ENCODE measurements at regions not wholly inside any gene's neighbourhood (a gene's known extent, or its start where the extent isn't known, plus 50 kb on each side); places are given as distances from the start of the nearest gene placed in this dataset.
"Not testable (repeated sequence)": the region's sequence is repeated elsewhere in the genome, so short reads cannot be mapped to it uniquely, and the experiment has no call there.

GRCh38 chr10:130263289-130263688 is 127.1 kb downstream of the GLRX3 start:
- DNase-seq: no peak

DNA sequence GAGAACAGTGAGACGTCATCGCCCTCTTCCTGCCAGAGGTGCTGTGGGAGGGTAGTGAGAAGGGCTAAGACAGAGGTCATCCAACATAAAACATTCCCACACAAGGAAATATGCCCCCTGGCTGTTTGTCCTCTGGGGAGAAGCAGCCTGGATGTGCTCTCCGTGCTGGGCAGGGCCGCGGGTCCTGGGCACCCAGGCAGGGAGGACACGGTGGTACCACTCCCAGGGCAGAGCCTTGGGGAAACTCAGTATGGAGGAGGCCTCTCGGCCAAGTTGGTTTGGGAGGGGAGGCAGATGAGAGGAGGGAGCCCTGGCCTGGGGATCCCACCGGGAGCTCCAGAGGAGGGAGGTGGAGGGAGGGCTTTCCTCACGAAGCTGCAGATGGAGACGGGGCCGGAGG is 129.4 kb downstream of the GLRX3 start:
- no peak for DNase-seq

DNA sequence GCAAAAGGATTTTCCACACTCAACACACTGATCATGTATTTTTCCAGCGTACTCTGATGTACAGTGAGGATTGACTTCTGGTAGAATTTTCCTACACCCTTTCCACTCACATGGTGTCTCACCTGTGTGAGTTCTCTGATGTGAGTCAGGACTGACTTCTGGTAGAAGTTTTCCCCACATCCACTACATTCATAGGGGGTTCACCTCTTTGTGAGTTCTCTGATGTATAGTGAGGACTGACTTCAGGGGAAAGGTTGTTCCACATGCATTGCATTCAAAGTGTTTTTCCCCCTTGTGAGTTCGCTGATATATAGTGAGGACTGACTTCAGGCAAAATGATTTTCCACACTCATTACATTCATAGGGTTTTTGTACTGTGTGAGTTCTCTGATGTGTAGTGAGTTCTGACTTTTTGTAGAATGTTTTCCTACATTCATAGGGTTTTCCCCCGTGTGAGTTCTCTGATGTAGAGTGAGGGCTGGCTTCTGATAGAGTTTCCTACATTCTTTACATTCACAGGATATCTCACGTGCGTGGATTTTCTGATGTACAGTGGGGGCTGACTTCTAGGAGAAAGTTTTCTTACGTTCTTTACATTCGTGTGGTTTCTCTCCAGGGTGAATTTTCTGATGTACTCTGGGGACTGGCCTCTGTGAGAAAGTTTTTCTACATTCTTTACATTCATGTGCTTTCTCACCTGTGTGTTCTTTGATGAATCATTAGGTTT is 146.5 kb downstream of the GLRX3 start:
- no peak for DNase-seq

- DNase-seq: no peak
Measured at GRCh38 chr10:130283219-130283545, 147.0 kb downstream of the GLRX3 start.

DNA sequence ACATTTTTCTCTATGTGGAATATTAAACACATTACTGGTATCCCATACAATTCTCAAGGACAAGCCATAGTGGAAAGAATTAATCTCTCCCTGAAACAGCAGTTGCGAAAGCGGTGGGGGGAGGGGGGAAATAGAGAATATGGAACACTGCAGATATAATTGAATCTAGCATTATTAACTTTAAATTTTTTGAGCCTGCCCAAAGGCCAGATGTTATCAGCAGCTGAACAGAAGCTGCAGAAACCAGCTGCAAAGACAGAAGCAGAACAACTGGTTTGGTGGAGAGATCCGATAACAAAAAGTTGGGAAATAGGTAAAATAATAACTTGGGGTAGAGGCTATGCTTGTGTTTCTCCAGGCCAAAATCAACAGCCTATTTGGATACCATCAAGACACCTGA is 159.6 kb downstream of the GLRX3 start:
- not testable (repeated sequence) for DNase-seq

DNA sequence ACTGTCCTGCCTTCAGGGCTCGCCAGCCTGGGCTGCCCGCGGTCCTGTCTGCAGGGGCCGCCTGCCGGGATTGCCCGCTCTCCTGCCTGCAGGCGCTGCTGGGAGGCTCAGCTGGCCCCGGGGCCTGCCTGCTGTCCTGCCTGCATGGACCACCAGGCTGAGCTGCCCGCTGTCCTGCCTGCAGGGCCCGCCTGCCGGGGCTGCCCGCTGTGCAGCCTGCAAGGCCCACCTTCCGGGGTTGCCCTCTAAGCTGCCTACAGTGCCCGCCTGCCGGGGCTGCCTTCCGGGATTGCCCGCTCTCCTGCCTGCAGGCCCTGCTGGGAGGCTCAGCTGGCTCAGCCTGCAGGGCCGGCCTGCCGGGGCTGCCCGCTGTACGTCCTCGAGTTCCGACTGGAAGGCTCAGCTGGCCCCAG is 164.4 kb downstream of the GLRX3 start:
- DNase-seq: no peak

DNA sequence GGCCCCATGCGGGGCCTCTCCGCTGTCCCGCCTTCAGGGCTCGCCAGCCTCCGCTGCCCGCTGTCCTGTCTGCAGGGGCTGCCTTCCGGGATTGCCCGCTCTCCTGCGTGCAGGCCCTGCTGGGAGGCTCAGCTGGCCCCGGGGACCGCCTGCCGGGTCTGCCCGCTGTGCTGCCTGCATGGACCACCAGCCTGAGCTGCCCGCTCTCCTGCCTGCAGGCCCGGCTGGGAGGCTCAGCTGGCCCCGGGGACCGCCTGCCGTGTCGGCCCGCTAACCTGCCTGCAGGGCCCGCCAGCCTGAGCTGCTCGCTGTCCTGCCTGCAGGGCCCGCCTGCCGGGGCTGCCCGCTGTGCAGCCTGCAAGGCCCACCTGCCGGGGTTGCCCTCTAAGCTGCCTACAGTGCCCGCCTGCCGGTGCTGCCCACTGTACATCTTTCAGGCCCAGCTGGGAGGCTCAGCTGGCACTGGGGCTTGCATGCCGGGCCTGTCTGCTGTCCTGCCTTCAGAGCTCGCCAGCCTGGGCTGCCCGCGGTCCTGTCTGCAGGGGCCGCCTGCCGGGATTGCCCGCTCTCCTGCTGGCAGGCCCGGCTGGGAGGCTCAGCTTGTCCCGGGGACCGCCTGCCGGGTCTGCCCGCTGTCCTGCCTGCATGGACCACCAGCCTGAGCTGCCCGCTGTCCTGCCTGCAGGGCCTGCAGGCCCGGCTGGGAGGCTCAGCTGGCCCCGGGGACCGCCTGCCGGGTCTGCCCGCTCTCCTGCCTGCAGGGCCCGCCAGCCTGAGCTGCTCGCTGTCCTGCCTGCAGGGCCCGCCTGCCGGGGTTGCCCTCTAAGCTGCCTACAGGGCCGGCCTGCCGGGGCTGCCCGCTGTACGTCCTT is 165.1 kb downstream of the GLRX3 start:
- peak; percentile 16 for DNase-seq

- no peak for DNase-seq
Measured at GRCh38 chr10:130326954-130327353, 190.8 kb downstream of the GLRX3 start.

GRCh38 chr10:130329792-130330191 is 193.6 kb downstream of the GLRX3 start:
- no peak for DNase-seq

GRCh38 chr10:130333185-130333584 is 197.0 kb downstream of the GLRX3 start:
- no peak for DNase-seq

- DNase-seq: no peak
Measured at GRCh38 chr10:130335336-130335735, 199.1 kb downstream of the GLRX3 start.

- no peak for DNase-seq
Measured at GRCh38 chr10:130336617-130337304, 200.6 kb downstream of the GLRX3 start.

- no peak for DNase-seq
Measured at GRCh38 chr10:130337305-130337640, 201.1 kb downstream of the GLRX3 start.

DNA sequence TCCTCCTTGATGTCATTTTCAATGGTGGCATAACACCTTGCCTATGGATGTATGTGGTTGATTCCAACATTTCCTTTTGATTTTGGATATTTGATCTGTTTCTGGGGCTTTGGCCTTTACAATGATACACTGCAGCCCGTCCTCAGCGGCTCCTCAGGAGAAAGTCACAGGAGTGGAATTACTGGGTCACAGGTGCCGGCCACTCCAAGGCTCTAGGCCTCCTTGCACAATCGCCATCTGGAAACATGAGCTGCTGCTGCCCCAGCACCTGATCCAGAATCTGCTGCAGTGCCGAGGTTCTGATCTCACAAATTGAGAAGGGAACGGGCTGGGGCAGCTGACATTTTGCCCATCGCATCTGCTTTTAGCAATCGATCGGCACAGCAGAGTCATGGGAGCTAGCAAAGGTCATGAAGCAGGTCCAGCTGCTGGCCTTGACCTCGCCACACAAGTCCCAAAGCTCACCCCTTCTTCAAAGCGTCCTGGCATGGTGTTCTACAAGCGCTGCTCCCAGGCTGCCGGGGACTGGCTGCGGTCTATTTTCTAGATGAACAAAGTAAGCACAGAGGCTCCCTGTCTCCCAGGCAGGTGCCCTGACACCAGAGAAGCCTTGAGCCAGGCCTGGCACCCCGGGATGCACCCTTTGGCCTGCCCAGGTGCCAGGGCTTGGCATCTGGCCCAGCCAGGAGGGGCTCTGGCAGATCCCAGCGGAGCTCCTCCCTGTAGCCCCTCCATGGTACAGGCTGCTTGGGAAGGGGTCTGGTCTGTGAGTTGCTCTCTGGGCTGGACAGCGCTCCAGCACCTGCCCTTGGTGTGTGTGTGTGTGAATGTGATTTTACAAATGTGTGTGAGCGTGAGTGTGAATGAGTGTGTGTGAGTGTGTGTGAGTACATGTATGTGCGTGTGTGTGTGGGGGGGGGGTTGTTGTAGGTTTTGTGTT is 201.8 kb downstream of the GLRX3 start:
- DNase-seq: no peak

DNA sequence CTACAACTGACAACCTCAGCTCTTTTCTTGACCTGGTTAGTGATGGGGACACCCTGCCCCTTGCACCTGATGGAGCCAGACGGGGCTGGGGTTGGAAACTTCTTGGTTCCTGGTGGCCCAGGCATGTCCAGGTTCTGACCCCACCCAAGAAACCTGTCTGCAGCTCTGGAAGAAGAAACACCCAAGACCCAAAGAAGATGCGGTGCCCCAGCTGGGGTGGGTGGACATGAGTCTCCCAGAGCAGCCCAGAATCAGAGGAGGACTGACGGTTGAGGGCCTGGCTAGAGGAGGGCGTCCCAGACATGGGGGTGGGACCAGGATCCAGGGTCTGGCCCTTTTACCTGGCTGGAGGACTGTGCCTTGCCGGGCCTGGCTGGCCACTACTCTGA is 202.4 kb downstream of the GLRX3 start:
- DNase-seq: no peak

DNA sequence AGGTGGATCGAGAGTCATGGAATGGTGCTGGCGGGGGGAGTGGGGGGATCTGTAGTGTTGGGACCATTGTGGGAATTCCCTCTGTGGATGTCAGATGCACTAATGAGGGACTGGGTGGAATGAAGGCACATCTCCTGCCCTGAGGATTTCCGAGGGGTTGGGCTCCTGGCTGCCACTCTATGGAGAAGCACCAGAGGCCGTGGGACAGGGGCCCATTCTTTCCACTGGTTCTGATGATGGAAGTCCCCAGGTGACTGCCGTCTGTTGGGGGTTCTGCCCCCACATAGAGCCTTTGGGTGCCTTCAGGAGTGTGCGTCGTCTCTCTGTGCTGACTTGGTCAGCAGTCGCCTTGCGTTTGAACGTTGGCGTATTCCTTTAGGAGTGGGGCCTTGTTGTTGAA is 202.9 kb downstream of the GLRX3 start:
- DNase-seq: no peak

- no peak for DNase-seq
Measured at GRCh38 chr10:130339911-130340310, 203.7 kb downstream of the GLRX3 start.

DNA sequence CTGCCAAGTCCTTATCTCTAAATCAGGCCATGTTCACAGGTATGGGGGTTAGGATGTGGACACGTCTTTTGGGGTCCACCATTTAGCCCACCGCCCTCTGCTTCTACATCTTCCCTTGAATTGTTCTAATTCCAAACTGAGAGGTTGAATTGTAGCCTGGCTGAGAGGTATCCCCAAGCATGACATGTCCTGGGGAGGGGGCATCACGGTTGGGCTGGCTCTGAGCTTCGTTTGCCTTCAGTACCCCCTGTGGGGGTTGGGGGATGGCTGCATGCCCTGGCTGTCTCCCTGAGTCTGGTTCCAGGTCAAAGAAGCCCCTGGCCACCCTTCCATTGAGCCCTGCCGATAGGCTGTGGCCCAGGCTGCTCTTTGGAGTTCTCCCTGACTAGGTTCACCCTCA is 204.6 kb downstream of the GLRX3 start:
- DNase-seq: no peak

DNA sequence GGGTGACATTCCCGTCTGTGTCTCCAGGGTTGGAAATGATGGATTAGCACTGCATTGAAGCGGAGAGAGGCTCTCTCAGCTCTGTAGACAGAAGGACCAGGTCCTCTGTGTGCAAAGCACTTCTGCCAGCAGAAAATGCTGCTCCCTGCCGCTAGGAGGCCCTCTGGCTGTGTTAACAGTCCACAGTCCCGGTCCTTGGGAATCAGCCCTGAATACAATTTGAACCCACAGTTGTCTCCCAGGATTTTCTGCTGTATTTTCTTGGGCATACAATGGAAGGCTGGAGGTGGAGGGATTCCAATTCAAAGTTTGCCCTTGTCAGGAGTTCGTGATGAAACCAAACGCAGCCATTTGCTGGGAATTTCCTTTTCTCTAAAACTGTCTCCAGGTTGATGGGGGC is 205.2 kb downstream of the GLRX3 start:
- DNase-seq: no peak

GRCh38 chr10:130345728-130346127 is 209.5 kb downstream of the GLRX3 start:
- DNase-seq: no peak

DNA sequence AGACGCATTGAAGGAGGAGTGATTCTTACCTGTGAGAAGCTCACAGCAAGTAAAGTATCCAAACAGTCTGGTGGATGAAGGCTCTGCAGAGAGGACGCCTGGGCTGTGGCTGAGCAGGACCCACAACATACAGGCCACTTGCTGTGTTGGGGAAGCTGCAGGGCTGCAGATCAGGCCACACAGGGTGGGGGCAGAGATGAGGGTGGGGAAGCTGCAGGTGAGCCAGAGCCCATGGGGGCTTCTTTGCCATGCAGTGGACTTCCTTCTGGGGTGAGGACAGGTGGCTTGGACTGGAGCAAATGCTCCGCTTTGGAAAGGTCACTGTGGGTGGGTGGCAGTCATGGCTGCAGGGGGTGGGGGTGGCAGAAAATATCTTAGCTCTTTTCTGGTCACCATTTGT is 214.8 kb downstream of the GLRX3 start:
- no peak for DNase-seq

DNA sequence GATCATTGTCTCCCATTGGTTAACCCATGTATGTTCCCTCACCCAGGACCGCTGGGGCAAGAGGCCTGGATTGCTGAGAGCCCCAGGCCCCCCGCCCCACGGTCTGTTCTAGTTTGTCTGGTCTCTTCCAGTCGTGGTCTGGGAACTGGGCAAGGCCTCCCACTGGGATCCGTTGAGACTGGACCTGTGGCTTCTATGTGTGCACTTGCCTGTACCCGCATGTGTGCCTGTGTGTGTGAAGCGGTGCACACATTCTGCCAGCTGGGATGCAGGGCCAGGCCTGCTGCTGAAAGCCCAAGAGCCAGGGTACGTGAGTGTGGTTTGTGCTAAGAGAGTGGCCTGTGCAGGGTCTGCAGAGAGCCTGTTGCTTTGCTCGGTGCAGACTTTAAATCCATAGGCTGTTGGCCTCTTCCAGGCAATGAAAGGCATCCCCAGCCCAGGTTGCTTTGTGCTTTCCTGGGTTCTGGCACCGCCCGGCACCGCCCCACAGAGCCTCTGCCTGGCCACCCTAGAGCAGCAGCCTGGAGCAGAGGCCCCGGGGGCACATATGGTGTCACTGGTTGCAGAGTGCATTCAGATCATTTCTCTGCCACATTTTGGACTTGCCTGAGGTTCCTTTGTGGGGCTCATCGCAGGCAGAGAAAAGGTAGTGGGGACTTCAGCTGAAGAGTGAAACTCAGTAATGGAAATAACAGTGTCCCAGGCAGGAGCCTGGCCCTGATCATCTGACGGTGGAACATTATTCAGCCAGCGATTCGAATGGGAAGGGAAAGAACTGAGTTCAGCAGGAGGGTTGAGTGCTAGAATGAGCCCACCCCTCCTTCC is 215.5 kb downstream of the GLRX3 start:
- DNase-seq: no peak
